SU-DHL-6 (cell line): ENCODE measurements at regions not wholly inside any gene's neighbourhood (a gene's known extent, or its start where the extent isn't known, plus 50 kb on each side); places are given as distances from the start of the nearest gene placed in this dataset.

ENCODE experiments used
- H2AFZ ChIP-seq: fragments of 200-600 bp; sonication (generic); 2 replicates; pipeline ENCODE4 v1.6.1; 2014; ENCODE audit warnings: low read depth, mild to moderate bottlenecking, moderate library complexity, mixed read lengths, antibody characterized with exemption, low read length; ENCODE audit not compliant: severe bottlenecking
- H3F3A ChIP-seq: fragments of 200-600 bp; shearing (Covaris generic); 2 replicates; pipeline ENCODE4 v1.6.0; 2016; ENCODE audit warnings: antibody characterized with exemption, mild to moderate bottlenecking; ENCODE audit not compliant: insufficient read depth
- H3K27ac ChIP-seq: fragments of 200-600 bp; sonication (generic); 2 replicates; pipeline ENCODE4 v1.5.1; 2016; ENCODE audit warnings: low read depth, mild to moderate bottlenecking, low read length, moderate library complexity, mixed read lengths
- H3K27me3 ChIP-seq: fragments of 200-600 bp; sonication (generic), shearing (Covaris generic); 2 replicates; pipeline ENCODE4 v1.6.0; 2014; ENCODE audit warnings: mild to moderate bottlenecking, low read length
- H3K36me3 ChIP-seq: fragments of 200-600 bp; sonication (generic); 2 replicates; pipeline ENCODE4 v1.6.1; 2014; ENCODE audit warnings: mild to moderate bottlenecking, low read length, mixed read lengths
- H3K4me2 ChIP-seq: fragments of 300-600, 200-600 bp; shearing (Covaris generic), sonication (generic); 2 replicates; pipeline ENCODE4 v1.6.0; 2014; ENCODE audit warnings: low read length, low read depth, mild to moderate bottlenecking; ENCODE audit not compliant: poor library complexity, severe bottlenecking
- H3K4me3 ChIP-seq: fragments of 200-600 bp; sonication (generic); 2 replicates; pipeline ENCODE4 v1.5.1; 2014; ENCODE audit warnings: antibody characterized with exemption, low read length, mild to moderate bottlenecking, mixed read lengths; ENCODE audit not compliant: insufficient read depth, poor library complexity, severe bottlenecking
- H3K79me2 ChIP-seq: fragments of 200-600 bp; sonication (generic); 2 replicates; pipeline ENCODE4 v1.6.1; 2014; ENCODE audit warnings: mild to moderate bottlenecking, low read length, moderate library complexity; ENCODE audit not compliant: insufficient read depth
- H3K9ac ChIP-seq: fragments of 200-600 bp; sonication (generic); 2 replicates; pipeline ENCODE4 v1.7.0; 2014; ENCODE audit warnings: mild to moderate bottlenecking, low read length
- H3K9me2 ChIP-seq: fragments of 200-600 bp; sonication (generic); replicated peaks from 2 replicates; pipeline ENCODE4 v1.6.1; 2014; ENCODE audit warnings: low read length; ENCODE audit not compliant: insufficient read depth
- H3K9me3 ChIP-seq: fragments of 200-600 bp; sonication (generic); 2 replicates; pipeline ENCODE4 v1.6.1; 2014; ENCODE audit warnings: low read length, mixed read lengths; ENCODE audit not compliant: insufficient read depth
- H4K20me1 ChIP-seq: fragments of 200-600 bp; sonication (generic); 2 replicates; pipeline ENCODE4 v1.6.1; 2014; ENCODE audit warnings: low read depth, mild to moderate bottlenecking, antibody characterized with exemption, low read length, moderate library complexity, mixed read lengths
- EZH2phosphoT487 ChIP-seq: fragments of 200-600 bp; sonication (generic), shearing (Covaris generic); conservative IDR thresholded peaks from 2 replicates; pipeline ENCODE4 v1.6.1; 2018; ENCODE audit warnings: mild to moderate bottlenecking, antibody characterized with exemption, low read length, moderate library complexity, mixed read lengths
- TF ChIP-seq, protein P1 (sequence below): fragments of 200-600 bp; sonication (generic); IDR thresholded peaks from one replicate; pipeline ENCODE4 v1.5.1; 2017; ENCODE audit warnings: antibody characterized with exemption, mild to moderate bottlenecking, low read length, moderate library complexity; ENCODE audit not compliant: insufficient read depth, poor library complexity, severe bottlenecking

DNA sequence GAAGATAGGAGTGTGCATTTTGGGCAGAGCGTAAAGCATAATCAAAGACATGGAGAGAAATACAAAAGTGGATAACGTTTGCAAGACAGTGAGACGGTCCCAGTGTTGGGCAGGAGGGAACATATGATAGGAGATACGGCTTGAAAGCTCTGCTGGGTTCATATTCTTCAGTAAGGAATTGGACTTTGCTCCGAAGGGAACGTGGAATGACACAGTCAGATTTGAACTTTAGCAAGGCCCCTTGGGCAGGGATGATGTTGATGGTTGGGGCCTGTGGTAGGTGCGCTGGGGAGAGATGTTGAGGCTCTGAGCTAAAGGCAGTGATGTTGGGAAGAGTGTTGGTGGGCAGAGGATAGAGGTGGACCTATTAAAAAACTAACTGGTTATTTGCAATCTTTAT, 143.5 kb upstream of the TBX3 start:
- Histone ChIP-seq H3K4me3 (no peak overlapping the region), H3K9me3 (no peaks in the 10 kb centered on the region), H3K4me2 (no peak overlapping the region), H3K9ac (no peak overlapping the region), H3K27ac (no peak overlapping the region), H3K79me2 (no peaks in the 10 kb centered on the region), H3K9me2 (no peaks in the 10 kb centered on the region), H2AFZ (no peak overlapping the region), H4K20me1 (no peaks in the 10 kb centered on the region), H3K27me3 (no peaks in the 10 kb centered on the region), H3K36me3 (no peaks in the 10 kb centered on the region), H3F3A (no peaks in the 10 kb centered on the region)
- TF ChIP-seq, protein P1, sequence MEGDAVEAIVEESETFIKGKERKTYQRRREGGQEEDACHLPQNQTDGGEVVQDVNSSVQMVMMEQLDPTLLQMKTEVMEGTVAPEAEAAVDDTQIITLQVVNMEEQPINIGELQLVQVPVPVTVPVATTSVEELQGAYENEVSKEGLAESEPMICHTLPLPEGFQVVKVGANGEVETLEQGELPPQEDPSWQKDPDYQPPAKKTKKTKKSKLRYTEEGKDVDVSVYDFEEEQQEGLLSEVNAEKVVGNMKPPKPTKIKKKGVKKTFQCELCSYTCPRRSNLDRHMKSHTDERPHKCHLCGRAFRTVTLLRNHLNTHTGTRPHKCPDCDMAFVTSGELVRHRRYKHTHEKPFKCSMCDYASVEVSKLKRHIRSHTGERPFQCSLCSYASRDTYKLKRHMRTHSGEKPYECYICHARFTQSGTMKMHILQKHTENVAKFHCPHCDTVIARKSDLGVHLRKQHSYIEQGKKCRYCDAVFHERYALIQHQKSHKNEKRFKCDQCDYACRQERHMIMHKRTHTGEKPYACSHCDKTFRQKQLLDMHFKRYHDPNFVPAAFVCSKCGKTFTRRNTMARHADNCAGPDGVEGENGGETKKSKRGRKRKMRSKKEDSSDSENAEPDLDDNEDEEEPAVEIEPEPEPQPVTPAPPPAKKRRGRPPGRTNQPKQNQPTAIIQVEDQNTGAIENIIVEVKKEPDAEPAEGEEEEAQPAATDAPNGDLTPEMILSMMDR: no peak
- no peak for TF ChIP-seq EZH2phosphoT487

DNA sequence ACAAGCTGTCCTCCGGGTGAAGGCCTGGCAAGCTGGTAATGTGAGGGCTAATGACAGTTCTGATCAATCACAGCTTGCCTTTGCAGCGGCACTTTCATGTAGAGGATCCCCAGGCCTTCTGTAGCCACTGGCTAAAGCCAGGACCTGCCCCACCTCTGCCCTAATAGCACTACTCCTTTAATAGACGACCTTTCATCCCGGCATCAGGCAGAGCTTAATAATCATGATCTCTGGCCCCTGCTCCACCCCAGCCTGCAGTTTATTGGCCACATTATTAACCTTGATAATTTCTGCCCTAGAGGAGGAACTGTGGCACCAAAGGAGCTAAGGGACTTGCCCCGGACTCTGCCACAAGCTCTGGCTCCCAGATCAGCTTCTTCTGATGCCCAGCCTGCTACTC, 142.3 kb upstream of the TBX3 start:
- H3F3A ChIP-seq: no peaks in the 10 kb centered on the region
- H3K36me3 ChIP-seq: no peaks in the 10 kb centered on the region
- no peaks in the 10 kb centered on the region for H3K27me3 ChIP-seq
- H3K4me3 ChIP-seq: no peak overlapping the region
- H3K4me2 ChIP-seq: no peak overlapping the region
- H2AFZ ChIP-seq: no peak overlapping the region
- no peaks in the 10 kb centered on the region for H3K9me3 ChIP-seq
- H3K27ac ChIP-seq: no peak overlapping the region
- no peaks in the 10 kb centered on the region for H3K9me2 ChIP-seq
- no peaks in the 10 kb centered on the region for H3K79me2 ChIP-seq
- no peak overlapping the region for H3K9ac ChIP-seq
- TF ChIP-seq EZH2phosphoT487: no peak
- TF ChIP-seq, protein P1: no peak
- no peaks in the 10 kb centered on the region for H4K20me1 ChIP-seq

DNA sequence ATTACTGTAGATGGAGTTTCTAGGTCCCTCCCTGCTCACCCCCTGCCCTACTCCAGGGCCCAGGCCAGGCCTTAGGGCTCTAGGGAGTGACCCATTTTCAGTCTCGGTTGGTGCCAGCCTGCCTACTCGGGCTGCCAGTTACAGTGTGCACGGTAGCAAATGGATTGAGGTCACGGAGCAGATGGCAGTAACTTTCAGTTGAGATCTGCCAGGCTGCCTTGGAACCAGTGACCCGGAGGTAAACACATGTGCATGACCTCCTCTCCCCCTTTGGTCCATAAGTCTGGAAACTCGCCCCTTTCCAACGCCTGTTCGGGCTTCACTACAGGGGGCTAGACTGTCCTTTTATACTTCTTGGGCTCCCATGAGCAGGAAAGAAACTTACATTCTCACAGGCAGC, 139.7 kb upstream of the TBX3 start:
- Histone ChIP-seq H3K9me3 (no peaks in the 10 kb centered on the region), H3K4me3 (no peak overlapping the region), H3K79me2 (no peaks in the 10 kb centered on the region), H3K9ac (no peak overlapping the region), H3K4me2 (no peak overlapping the region), H3K36me3 (no peaks in the 10 kb centered on the region), H3K9me2 (no peaks in the 10 kb centered on the region), H3F3A (no peaks in the 10 kb centered on the region), H3K27ac (no peak overlapping the region), H2AFZ (no peak overlapping the region), H3K27me3 (no peaks in the 10 kb centered on the region), H4K20me1 (no peaks in the 10 kb centered on the region)
- no peak for TF ChIP-seq EZH2phosphoT487
- TF ChIP-seq, protein P1: no peak

DNA sequence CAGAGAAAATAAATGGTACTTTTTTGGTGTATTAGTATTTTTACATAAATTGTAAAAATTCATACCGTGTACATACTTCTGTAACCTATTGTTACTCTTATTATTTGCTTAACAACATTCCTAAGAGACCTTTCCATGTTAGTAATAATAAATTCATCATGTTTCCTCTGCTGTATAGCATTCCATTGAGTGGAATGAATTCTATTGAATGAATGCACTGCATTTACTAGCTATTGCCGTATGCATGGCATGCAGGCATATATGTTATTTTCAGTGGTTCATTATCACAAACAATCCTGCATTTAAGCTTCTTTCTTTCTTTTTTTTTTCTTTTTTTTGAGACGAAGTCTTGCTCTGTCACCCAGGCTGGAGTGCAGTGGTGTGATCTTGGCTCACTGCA, 137.6 kb upstream of the TBX3 start:
- Histone ChIP-seq H4K20me1 (no peaks in the 10 kb centered on the region), H3K9me2 (no peaks in the 10 kb centered on the region), H3K27me3 (no peaks in the 10 kb centered on the region), H3F3A (no peaks in the 10 kb centered on the region), H3K27ac (no peak overlapping the region), H3K4me2 (no peak overlapping the region), H3K36me3 (no peaks in the 10 kb centered on the region), H3K9ac (no peak overlapping the region), H2AFZ (no peak overlapping the region), H3K9me3 (no peaks in the 10 kb centered on the region), H3K79me2 (no peaks in the 10 kb centered on the region), H3K4me3 (no peak overlapping the region)
- TF ChIP-seq EZH2phosphoT487: no peak
- TF ChIP-seq, protein P1: no peak
